ENCODE measurements at regions not wholly inside any gene's neighbourhood (a gene's known extent, or its start where the extent isn't known, plus 50 kb on each side); places are given as distances from the start of the nearest gene placed in this dataset.
"Not testable (repeated sequence)": the region's sequence is repeated elsewhere in the genome, so short reads cannot be mapped to it uniquely, and the experiment has no call there.

DNA sequence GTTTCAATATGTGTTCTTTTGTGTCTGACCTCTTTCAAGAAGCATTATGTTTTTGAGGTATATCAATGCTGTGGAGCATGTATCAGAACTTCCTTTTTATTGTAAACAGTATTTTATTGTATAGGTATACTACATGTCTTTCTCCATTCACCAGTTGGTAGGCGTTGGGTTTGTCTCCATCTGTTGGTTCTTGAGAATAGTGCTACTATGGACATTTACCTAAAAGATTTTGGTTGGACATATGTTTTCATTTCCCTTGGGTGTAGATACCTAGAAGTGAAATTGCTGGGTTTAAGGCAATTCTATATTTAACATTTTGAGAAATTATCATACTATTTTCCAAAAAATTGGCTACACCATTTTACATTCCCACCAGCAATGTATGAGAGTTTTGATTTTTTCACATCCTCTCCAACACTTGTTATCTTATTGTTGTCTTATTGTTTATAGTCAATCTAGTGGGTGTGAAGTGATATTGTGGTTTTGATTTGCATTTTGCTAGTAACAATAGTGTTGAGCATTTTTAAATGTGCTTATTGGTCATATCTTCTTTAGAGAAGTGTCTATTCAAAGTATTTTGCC, 409.2 kb downstream of the IPO8 start:
- no CpG with 5 or more reads among the region's 1 CpG for WGBS (ENCODE audit: insufficient coverage)
- H4K20me1 ChIP-seq (ENCODE audit: control insufficient read depth, insufficient read depth, low read length, poor library complexity, severe bottlenecking) = no peaks in the 10 kb centered on the region
- Mint-ChIP-seq H3K4me1 (no peaks in the 10 kb centered on the region), H3K9me3 (ENCODE audit: insufficient read depth) (no peaks in the 10 kb centered on the region), H3K4me3 (no peak overlapping the region), H3K27me3 (no peaks in the 10 kb centered on the region), H3K27ac (no peak overlapping the region)
- ChIA-PET CTCF (no interaction called here), POLR2A (no interaction called here)
- no peak overlapping the region for H3K4me2 ChIP-seq (replicated peaks; ENCODE audit: low read depth, low read length, poor library complexity, severe bottlenecking)
- no peaks in the 10 kb centered on the region for H3K4me1 ChIP-seq (ENCODE audit: control insufficient read depth in 2 of 2, insufficient read depth in 2 of 2, low read length in 2 of 2)
- H3K9me3 ChIP-seq (ENCODE audit: control extremely low read depth in 1 of 3, control insufficient read depth in 2 of 3, insufficient read depth in 1 of 3, low read length in 2 of 3) = no peaks in the 10 kb centered on the region
- no peaks in the 10 kb centered on the region for H3K27me3 ChIP-seq (replicated peaks in 1 of 4; ENCODE audit: control extremely low read depth in 1 of 4, control insufficient read depth in 3 of 4, insufficient read depth in 4 of 4, low read length in 3 of 4)
- no peaks in the 10 kb centered on the region for H3K79me2 ChIP-seq (ENCODE audit: control insufficient read depth, insufficient read depth, low read length)
- no peak overlapping the region for H3K9ac ChIP-seq (ENCODE audit: low read length)
- H2AFZ ChIP-seq (ENCODE audit: insufficient read depth, low read depth, low read length, poor library complexity, severe bottlenecking) = no peak overlapping the region
- no peak overlapping the region for H3K4me3 ChIP-seq (ENCODE audit: control extremely low read depth in 1 of 5, extremely low read depth in 1 of 5, insufficient read depth in 1 of 5, low read depth in 2 of 5, low read length in 4 of 5)
- ATAC-seq (ENCODE audit: low read depth) = no peak
- intact Hi-C loops (cut with micrococcal nuclease) = no loop called here
- DNase-seq = no peak
- H3K36me3 ChIP-seq (replicated peaks in 1 of 2; ENCODE audit: control extremely low read depth in 1 of 2, control insufficient read depth in 1 of 2, extremely low read depth in 1 of 2, insufficient read depth in 2 of 2, low read length in 1 of 2) = no peaks in the 10 kb centered on the region
- no peak for TF ChIP-seq EZH2 (IDR thresholded peaks at IDR 0.05; ENCODE audit: borderline replicate concordance, insufficient read depth, low read depth, low read length, poor library complexity, severe bottlenecking)
- TF ChIP-seq, protein P1, sequence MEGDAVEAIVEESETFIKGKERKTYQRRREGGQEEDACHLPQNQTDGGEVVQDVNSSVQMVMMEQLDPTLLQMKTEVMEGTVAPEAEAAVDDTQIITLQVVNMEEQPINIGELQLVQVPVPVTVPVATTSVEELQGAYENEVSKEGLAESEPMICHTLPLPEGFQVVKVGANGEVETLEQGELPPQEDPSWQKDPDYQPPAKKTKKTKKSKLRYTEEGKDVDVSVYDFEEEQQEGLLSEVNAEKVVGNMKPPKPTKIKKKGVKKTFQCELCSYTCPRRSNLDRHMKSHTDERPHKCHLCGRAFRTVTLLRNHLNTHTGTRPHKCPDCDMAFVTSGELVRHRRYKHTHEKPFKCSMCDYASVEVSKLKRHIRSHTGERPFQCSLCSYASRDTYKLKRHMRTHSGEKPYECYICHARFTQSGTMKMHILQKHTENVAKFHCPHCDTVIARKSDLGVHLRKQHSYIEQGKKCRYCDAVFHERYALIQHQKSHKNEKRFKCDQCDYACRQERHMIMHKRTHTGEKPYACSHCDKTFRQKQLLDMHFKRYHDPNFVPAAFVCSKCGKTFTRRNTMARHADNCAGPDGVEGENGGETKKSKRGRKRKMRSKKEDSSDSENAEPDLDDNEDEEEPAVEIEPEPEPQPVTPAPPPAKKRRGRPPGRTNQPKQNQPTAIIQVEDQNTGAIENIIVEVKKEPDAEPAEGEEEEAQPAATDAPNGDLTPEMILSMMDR (IDR thresholded peaks at IDR 0.05) = no peak
- H3K27ac ChIP-seq (ENCODE audit: low read length in 2 of 2) = no peak overlapping the region

DNA sequence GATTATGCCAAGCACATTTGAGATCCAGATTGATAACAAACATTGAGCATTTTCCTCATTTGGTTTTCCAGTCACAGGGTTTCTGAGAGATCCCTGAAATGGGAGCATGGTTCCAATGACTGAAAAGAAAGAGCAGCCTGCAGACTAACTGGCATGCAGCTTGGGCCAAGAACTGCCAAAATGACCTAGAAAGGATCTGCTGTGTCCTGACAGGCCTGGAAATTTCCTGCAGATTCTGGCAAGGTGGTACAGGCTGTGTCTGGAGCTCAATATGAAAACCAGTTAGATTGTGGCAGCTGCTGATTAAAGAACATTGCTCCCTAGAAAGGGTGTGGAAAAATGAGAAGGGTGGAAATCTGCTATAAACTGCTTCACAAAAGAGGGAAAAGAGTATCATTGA, 417.3 kb downstream of the IPO8 start:
- Histone ChIP-seq H3K36me3 (replicated peaks in 1 of 2; ENCODE audit: control extremely low read depth in 1 of 2, control insufficient read depth in 1 of 2, extremely low read depth in 1 of 2, insufficient read depth in 2 of 2, low read length in 1 of 2) (no peaks in the 10 kb centered on the region), H3K9ac (ENCODE audit: low read length) (no peak overlapping the region), H3K9me3 (ENCODE audit: control extremely low read depth in 1 of 3, control insufficient read depth in 2 of 3, insufficient read depth in 1 of 3, low read length in 2 of 3) (peaks cover 0 to 3% (median 0%) of the 10 kb centered on the region in 3 donors), H4K20me1 (ENCODE audit: control insufficient read depth, insufficient read depth, low read length, poor library complexity, severe bottlenecking) (no peaks in the 10 kb centered on the region), H2AFZ (ENCODE audit: insufficient read depth, low read depth, low read length, poor library complexity, severe bottlenecking) (no peak overlapping the region), H3K27ac (ENCODE audit: low read length in 2 of 2) (no peak overlapping the region), H3K4me3 (ENCODE audit: control extremely low read depth in 1 of 5, extremely low read depth in 1 of 5, insufficient read depth in 1 of 5, low read depth in 2 of 5, low read length in 4 of 5) (no peak overlapping the region), H3K27me3 (replicated peaks in 1 of 4; ENCODE audit: control extremely low read depth in 1 of 4, control insufficient read depth in 3 of 4, insufficient read depth in 4 of 4, low read length in 3 of 4) (no peaks in the 10 kb centered on the region), H3K4me1 (ENCODE audit: control insufficient read depth in 2 of 2, insufficient read depth in 2 of 2, low read length in 2 of 2) (no peaks in the 10 kb centered on the region), H3K4me2 (replicated peaks; ENCODE audit: low read depth, low read length, poor library complexity, severe bottlenecking) (no peak overlapping the region), H3K79me2 (ENCODE audit: control insufficient read depth, insufficient read depth, low read length) (no peaks in the 10 kb centered on the region)
- H3K27me3 Mint-ChIP-seq = no peaks in the 10 kb centered on the region
- TF ChIP-seq, protein P1 (IDR thresholded peaks at IDR 0.05) = no peak
- no peak for TF ChIP-seq EZH2 (IDR thresholded peaks at IDR 0.05; ENCODE audit: borderline replicate concordance, insufficient read depth, low read depth, low read length, poor library complexity, severe bottlenecking)
- ChIA-PET CTCF (no interaction called here), POLR2A (no interaction called here)
- H3K4me3 Mint-ChIP-seq = no peak overlapping the region
- ATAC-seq (ENCODE audit: low read depth) = no peak
- no peak for DNase-seq
- intact Hi-C loops (cut with micrococcal nuclease) = no loop called here
- H3K9me3 Mint-ChIP-seq (ENCODE audit: insufficient read depth) = peaks cover 3% of the 10 kb centered on the region
- no peak overlapping the region for H3K27ac Mint-ChIP-seq
- no peaks in the 10 kb centered on the region for H3K4me1 Mint-ChIP-seq

DNA sequence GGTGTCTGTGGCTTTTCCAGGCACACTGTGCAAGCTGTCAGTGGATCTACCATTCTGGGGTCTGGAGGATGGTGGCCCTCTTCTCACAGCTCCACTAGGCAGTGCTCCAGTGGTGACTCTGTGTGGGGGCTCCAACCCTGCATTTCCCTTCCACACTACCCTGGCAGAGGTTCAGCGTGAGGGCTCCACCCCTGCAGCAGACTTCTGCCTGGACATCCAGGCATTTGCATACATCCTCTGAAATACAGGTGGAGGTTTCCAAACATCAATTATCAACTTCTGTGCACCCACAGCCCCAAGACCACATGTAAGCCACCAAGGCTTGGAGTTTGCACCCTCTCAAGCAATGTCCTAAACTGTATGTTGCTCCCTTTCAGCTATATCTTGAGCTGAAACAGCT, 423.2 kb downstream of the IPO8 start:
- 89% methylated on average over 1 of the region's 1 CpG for WGBS (ENCODE audit: insufficient coverage)
- H3K4me1 Mint-ChIP-seq; H3K4me3 ChIP-seq (ENCODE audit: control extremely low read depth in 1 of 5, extremely low read depth in 1 of 5, insufficient read depth in 1 of 5, low read depth in 2 of 5, low read length in 4 of 5); H3K79me2 ChIP-seq (ENCODE audit: control insufficient read depth, insufficient read depth, low read length); H3K36me3 ChIP-seq (replicated peaks in 1 of 2; ENCODE audit: control extremely low read depth in 1 of 2, control insufficient read depth in 1 of 2, extremely low read depth in 1 of 2, insufficient read depth in 2 of 2, low read length in 1 of 2); H4K20me1 ChIP-seq (ENCODE audit: control insufficient read depth, insufficient read depth, low read length, poor library complexity, severe bottlenecking); H3K9ac ChIP-seq (ENCODE audit: low read length); H3K27me3 ChIP-seq (replicated peaks in 1 of 4; ENCODE audit: control extremely low read depth in 1 of 4, control insufficient read depth in 3 of 4, insufficient read depth in 4 of 4, low read length in 3 of 4); H3K4me2 ChIP-seq (replicated peaks; ENCODE audit: low read depth, low read length, poor library complexity, severe bottlenecking); H3K9me3 Mint-ChIP-seq (ENCODE audit: insufficient read depth); DNase-seq; H2AFZ ChIP-seq (ENCODE audit: insufficient read depth, low read depth, low read length, poor library complexity, severe bottlenecking); POLR2A ChIA-PET; intact Hi-C loops (cut with micrococcal nuclease); H3K4me3 Mint-ChIP-seq; H3K27ac ChIP-seq (ENCODE audit: low read length in 2 of 2); H3K27ac Mint-ChIP-seq; ATAC-seq (ENCODE audit: low read depth); H3K27me3 Mint-ChIP-seq; CTCF ChIA-PET; H3K4me1 ChIP-seq (ENCODE audit: control insufficient read depth in 2 of 2, insufficient read depth in 2 of 2, low read length in 2 of 2): not testable (repeated sequence)
- peaks cover 0 to 11% (median 0%) of the 10 kb centered on the region in 3 donors for H3K9me3 ChIP-seq (ENCODE audit: control extremely low read depth in 1 of 3, control insufficient read depth in 2 of 3, insufficient read depth in 1 of 3, low read length in 2 of 3)
